NCI-H1048 (cell line): ENCODE measurements at regions not wholly inside any gene's neighbourhood (a gene's known extent, or its start where the extent isn't known, plus 50 kb on each side); places are given as distances from the start of the nearest gene placed in this dataset.

Experiments used
- DNase-seq: peaks from one replicate; lab custom pipeline; 2025; lab: John Stamatoyannopoulos, UW

DNA sequence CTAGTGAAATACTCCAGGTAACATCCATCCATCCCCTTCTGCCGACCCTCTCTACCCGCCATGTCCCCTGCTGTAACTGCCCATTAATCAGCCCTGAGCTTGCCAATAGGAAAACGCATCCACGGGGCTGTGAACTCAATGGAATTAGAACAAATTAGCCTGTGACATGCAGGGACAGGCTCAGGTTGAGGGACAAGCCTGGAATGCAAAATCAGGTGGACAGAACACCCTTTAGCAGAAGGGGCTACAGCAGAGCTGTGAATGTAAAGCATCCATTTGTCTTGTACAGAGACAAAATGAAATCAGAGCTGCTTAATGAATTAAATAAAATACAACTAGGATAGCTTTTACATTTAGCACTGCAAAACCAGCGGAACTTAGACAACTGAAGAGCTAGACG lies 187.3 kb upstream of the SASH1 start:
- DNase-seq = no peak

DNA sequence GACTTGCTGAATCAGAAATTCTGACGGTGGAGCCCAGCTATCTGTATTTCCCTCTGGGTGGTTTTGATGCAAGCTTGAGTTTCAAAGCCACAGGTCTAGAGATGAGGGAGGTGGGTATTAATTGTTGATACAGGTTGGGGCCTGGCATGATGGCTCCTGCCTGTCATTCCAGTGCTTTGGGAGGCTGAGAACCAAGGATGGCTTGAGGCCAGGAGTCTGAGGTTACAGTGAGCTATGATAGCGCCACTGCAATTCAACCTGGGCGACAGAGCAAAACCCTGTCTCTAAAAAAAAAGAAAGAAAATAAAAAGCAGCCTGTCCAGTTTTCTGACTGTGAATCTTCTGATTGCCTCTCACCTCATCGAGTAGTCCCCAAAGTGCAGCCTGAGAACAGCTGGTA lies 184.8 kb upstream of the SASH1 start:
- DNase-seq = no peak

DNA sequence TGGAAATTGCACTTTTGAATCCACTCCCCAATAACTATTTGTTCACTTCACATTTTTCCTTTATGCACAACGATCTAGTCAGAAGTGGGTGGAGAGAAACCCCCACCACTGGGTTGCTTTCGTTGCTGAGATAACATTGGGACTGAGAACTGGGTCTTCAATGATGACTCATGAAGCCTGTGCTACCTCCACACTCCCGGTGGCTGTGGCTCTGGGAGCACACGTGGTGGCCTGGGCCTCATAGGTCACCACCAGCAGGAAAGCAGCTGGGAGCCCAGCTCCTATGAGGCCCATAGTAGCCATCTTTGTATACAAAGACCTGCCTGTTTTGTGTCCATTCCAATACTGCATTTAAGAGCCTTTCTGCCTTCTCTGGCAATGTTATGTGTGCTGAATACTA lies 178.0 kb upstream of the SASH1 start:
- DNase-seq = no peak

DNA sequence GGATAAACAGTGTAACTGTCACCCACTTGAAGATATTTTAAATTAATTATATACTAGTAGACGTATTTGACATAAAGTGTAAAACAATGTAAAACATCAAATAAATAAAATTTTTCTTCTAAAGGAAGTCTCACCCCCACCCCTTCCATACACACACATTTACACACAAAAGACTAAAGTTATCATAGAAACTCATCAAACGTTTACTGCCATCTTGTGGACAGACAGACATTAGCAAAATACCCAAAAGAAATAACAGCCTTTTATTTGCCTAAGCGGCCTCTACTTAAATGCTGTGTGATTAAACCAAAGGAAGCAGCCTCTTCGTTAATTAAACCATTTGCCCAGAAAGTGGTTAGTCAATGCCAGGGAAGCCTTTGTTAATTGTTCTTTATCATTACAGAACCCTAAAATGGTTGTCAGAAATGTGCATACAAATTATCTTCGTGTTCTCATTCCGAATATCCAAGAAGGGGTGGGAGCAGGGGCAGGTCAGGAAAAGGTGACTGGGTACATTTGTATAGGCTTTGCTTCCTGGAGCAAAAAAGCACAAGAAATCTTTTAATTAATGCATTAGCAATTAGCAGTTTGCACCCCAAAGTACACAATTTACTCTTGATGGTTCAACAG lies 176.2 kb upstream of the SASH1 start:
- DNase-seq = no peak

DNA sequence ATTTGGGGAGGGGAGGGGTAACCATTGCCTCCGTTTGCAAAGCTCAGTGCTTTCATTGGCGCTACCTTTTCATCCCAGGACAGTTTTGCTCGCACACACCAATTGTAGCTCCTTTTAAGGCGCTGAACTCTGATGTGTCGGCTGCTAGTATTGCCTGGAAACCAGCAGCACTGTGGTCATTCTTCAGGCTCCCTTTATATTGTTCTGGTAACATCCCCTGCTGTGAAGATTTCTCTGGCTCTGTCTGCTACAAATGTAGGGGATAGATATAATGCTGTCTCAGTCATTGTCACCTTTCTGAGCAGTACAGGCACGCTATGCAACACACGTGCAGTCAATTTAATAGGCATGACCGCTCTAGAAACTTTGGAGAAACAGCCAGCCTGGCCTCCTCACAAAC lies 172.9 kb upstream of the SASH1 start:
- DNase-seq = no peak

DNA sequence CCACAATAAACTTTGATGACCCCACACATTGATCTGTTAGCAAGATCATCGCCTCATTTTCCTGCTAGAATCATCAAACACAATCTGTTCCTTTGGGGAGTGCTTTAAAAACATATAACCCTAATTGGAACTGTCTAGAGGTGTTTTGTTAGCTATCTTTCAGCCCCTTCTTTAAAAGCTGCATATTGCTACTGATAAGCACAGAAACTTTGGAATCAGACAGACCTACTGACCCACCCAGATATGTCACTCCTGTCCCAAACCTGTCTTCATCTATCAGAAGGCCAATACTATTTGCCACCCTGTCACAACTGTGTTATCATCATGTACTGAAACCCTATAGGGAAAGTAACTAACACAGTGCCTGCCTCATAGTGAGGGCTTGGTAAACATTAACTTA lies 172.4 kb upstream of the SASH1 start:
- DNase-seq = no peak

DNA sequence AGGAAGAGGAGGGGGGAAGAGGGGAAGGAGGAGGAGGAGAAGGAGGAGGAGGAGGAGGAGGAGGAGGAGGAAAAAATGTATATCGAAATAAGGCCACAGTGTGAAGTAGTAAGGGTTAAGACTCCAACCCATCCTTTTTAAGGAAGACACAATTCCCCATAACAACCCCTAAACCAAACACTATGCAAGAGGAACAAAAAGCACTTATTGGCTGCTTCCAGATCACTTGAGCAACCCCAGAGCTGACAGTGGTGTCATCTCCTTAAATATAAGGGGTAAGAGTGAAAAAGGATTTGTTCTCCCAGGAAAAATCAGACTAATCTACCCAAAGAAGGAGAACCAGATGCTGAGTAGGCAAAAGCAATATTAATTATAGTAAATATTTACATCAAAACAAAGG lies 169.1 kb upstream of the SASH1 start:
- DNase-seq = no peak

DNA sequence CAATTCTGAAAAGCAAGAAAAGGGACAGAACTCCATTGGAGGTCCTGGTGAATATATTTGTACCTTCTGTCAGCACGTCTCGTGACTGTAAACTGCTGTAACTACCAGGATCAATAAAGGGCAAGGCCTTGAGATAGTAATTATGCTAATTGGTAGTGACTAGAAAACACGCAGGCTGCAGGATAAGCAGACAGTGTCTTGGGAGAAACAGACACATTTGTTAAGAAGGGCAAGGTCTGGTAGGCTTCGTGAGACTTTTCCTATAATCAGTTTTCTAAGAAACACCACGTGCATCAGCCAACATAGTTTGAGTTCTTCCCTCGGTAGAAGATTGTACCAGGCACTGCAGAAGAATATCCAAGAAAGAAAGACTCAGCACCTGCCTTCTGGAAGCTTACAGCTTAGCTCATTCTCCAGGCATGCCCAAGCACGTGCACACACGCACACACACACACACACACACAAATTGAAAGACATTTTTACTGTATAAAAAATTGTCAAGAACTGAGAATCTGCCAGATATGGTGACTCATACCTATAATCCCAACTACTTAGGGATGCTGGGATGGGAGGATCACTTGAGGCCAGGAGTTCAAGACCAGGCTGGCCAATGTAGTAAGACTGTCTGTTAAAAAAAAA lies 167.0 kb upstream of the SASH1 start:
- DNase-seq = no peak

DNA sequence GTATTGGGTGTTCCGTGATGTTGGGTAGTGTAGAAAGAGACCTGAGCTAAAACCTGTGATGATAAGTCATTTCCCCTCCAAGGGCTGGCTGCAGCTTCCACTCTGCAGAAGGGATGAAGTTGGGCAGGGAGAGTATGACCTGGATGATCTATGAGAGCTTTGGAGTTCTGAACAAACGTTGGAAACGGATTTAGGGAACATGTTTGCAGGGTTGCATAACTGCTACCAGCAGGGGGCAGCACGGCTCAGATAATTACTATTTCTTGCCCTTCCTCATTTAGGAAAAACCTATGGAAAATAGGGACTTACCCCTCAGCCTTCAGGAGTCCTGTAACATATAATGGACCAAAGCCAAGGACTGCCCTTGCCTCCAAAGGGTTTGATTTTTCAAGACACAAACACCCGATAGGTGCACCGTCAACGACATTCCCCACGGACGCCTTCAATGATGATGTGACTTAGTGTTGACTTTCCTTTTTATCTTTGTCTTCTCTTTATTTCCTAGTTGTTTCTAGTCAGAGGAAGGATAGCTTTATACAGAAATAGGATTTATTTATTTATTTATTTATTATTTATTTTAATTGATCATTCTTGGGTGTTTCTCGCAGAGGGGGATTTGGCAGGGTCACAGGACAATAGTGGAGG lies 164.9 kb upstream of the SASH1 start:
- no peak for DNase-seq

DNA sequence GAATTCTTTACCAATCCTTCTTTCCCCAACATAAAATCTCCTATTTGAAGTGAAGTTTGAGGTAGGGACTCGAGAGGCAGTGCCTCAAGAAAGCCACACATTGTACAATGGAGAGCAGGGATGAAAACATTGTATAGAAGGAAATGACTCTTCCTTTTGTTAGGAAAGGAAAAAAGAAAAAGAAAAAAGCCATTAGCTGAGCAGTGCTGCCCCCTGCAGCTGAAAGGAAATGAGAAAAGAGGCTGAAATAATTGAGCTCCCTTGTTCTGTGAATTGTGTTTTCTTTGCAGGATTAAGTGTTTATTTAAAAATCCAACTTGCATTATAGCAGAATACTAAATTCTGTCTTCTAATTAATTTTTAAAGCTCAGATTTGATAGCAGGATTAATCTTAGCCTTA lies 162.9 kb upstream of the SASH1 start:
- no peak for DNase-seq

DNA sequence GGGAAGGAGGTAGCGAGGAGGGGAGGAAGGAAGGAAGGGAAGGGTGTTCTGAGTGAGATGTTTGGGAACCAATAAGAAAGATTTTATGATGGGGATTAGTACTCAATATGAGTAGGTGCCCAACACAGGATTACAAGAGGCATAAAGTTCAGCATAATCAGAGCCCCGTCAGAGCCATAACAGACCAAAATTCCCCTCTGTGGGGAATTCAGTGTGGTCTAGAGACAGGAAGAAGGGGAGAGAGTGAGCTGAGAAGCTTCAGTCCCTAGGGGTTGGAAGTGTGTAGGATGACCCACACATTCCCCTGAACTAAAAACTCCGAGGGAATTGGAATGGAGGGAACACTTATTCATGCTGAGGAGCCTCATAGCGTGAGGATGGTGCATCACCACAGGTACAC lies 160.3 kb upstream of the SASH1 start:
- DNase-seq = no peak

DNA sequence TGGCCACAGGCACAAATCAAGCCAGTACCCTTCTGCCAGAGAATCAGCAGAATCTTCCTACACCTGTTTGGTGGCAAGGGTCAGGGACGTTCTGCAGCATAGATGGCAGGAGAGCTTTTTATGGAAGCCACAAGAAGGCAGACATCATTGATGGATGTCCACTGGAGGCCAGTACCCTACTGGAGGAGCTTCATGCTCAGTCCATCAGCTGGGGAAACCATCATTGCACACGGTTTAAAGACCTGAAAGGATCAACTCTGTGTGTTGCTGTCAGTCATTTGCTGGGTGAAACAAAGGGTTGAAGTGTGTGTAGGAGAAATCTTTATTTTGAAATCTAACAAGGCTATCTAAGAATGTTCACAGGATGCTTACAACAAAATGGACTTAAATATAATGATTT lies 158.9 kb upstream of the SASH1 start:
- DNase-seq = no peak

DNA sequence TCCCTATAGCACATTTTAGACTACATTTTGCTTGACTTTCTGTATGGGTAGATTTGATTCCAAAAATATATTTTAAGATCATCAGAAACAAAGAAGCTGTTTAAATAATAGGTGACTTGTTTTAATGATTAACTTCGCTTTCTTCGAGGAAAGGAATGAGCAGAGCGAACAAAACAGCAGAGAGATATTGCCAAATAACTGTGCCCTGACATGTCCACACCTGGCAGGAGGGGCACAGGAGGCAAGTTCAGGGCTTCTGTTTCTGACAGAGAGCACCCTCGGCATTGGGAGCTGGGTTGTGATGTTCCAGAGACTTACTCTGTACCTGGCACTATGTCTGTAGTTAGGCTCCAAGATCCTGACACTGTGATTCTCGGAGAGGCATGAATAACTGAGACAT lies 155.7 kb upstream of the SASH1 start:
- DNase-seq = no peak

DNA sequence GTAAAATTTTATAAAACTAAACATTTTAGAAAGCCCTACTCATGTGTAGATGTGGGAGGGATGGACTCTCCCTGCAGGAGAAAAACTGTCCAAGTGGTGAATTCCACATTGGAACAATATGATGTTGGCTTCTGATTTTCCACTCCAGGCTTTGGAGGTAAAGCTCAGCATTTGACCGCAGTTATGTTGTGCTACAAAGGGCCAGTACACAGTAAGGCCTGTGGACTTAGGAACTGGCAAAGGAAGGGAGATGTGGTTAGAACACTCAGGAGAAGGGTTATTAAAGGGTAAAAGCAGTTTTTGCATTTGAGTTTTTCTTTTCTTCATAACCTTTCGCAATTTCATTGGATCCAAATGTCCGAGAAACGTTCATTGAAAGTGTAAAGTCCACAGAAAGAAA lies 150.3 kb upstream of the SASH1 start:
- no peak for DNase-seq

DNA sequence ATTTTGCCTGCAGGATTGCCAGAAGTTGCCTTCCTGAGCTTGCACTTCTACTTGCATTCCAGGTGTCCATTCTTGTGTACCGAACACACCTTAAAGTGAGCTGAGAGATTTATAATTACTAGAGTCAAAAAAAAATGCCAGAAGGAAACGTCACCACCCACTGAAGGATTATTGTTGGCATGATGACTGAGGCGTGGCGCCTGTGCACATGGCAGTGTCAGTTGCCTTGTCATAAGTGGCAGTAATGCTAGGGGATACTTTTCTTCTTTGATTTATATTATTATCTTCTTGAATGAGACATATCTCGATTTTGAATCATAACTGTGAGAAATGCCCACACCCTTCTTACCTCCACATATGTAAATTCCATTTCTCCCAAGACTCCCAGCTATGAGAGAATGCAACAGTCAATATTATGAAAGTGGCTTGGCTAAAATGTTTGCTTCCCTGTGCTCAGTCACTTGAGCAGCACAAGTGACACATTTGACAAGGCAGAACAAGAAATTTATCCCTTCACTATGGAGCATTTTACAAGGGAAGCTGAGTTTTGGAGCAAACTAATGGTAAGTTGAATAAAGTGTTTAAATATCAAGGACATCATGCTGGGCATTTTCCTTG lies 149.5 kb upstream of the SASH1 start:
- DNase-seq = no peak

DNA sequence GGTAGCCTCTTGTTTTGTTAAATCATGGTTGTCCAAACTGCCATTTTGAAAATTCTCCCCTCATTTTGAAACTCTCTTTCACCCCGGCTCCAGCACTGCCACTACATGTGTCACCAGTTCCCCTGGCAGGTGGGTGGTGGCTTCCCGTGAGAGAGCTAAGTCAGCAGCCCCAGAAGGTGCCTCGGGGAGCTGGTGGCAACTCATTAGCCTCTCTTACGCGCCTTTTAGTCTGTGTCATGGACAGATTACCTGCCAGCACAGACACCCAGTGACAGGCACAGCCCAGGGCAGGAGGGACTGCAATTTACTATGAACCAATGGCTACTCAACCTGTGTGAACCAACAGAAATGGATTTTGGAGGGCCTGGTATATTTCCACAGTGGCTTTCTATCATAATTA lies 147.1 kb upstream of the SASH1 start:
- DNase-seq = no peak

DNA sequence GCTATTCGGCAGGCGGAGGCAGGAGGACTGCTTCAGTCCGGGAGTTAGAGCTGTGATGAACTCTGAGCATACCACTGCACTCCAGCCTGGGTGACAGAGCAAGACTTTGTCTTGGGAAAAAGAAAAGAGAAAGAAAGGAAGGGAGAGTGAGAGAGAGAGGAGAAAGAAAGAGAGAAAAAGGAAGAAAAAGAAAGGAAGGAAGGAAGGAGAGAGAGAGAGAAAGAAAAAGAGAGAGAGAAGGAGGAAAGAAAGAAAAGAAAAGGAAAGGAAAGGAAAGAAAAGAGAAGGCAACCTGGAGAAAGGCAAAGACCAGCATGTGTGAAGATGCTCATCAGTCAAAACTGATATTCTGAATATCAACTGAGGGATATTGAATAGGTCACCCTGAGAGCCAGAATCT lies 143.1 kb upstream of the SASH1 start:
- DNase-seq = no peak

DNA sequence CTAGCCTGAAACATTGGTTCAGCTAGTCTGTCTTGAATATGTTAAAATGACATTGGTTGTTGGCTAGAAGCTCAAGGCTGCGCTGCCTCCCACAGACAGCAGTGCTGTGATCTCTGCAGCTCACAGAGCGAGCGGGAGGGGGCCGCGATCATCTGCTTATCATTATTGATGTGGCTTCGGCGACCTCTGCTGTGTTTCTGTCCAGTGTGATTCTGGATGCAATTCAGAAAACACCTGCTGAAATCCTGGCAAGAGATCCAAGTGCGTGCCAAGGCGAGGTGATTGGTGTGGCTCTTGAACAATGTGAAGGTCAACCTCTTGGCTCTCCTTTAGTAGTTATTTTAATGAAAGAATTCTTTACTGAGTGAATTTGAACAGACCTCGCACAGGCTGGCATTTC lies 142.3 kb upstream of the SASH1 start:
- no peak for DNase-seq

DNA sequence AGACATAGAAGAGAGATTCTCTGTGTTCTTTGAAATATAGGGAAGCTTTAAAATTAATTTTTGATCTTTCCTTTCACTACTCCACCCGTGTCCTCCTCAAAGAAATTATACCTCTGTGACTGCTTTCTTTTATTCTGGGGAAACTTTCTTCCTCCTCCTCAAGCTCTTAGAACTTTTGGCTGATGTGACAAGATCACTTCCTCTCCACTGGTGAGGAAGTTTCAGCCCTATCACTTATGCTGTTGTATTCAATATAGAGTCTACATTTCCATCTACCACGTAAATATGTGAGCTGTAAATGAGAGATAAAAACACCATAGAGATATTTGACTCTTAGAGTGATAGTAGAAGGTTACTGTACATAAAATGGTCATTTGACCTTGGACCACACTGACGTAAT lies 141.9 kb upstream of the SASH1 start:
- no peak for DNase-seq

DNA sequence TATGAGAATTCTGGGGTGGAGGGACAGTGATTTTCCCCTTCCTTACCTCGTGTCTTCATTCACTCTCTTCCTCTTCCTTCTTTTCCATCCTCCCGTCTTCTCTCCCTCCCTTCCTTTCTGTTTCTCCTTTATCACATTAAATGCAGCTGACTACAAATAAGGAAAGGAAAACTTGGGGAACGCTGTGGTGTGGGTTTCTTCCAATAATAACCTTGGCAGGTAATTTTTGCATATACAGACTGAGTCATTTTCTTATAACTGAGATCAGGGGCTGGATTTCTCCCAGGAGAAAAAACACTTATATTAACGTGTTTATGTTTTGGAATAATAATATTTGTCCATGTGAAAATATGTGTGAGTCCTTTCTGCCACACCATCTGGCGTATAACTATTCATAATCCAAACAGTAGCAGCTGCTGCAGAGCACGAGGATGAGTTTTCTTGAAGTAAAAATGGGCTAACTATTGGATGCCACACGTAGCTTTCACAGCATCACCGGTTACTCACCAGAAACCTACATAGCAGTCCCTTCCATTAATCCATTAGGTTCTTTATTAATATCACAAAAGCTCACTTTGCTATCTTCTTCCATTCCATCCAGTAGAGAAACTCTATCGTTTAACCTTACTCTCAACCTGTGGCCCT lies 139.2 kb upstream of the SASH1 start:
- no peak for DNase-seq

DNA sequence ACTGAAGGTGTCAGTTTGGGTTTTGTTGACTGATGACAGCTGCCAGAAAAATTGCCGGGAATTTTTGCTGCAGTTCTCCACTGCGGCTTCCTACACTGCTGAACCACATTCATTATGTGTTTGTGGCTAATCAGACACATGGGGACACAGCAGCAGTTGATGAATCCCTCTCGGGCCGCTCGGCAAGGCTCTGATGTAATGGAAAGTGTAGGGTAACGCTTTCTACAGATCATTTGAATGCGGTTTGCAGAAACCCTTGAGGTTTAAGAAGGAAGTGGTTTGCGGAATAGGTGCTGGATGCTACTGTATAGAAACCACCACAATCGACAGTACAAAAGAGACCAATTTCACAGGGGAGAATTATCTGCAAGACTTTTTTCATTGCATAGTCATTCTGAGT lies 138.7 kb upstream of the SASH1 start:
- DNase-seq = no peak

DNA sequence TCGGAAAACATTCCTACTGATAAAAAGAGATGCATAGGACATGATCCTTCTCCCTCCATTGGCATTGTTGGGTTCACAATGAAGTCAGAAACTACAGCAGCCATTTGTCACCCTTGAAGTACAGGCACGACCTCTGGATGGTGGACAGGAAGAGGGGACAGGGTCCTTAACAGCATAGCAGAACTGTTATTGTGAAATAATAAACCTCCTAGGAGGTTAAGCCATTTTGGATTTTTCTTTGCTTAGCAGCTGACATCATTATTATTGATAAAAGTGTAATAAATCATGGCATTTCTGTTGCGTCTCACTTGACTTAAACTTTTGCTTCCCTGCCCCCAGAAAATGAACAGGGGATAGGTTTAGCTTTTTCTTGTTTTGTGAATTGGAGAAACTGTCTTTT lies 134.3 kb upstream of the SASH1 start:
- DNase-seq = no peak

DNA sequence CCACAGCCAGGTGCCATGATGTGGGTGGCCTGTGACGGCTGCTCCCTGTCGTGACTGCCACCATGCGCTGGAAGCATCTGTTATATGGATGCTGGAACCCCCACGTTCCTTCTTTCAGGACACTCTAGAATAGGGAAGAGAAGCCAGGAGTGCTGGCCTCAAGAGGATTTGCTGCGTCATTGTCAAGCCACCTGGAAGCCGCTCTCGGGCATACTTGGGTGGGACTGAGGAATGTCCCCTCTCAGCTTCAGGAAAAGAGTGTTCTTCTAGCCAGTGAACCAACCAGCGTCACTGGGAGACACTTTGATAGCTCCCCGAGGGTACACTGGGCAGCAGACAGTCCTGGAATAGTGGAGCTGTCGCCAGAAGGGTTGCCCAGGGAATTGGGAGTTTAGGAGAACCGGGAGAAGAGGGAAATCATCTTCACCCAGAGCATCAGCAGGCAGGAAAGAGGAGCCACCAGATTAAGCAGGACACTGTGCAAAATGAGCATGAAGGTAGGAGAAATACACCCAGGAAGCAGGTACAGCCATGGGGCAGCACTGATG lies 130.8 kb upstream of the SASH1 start:
- no peak for DNase-seq
